Thymus (tissue), 11 donors: ENCODE measurements at regions not wholly inside any gene's neighbourhood (a gene's known extent, or its start where the extent isn't known, plus 50 kb on each side); places are given as distances from the start of the nearest gene placed in this dataset.
"Not testable (repeated sequence)": the region's sequence is repeated elsewhere in the genome, so short reads cannot be mapped to it uniquely, and the experiment has no call there.

Experiments used
- DNase-seq, 9 donors: peaks; one replicate each; pipeline ENCODE4 v3.0.0-alpha.2; 2013; ENCODE audit warnings: low spot score in 9 of 9, low read depth in 6 of 9, missing footprints in 1 of 9
- H3K27ac ChIP-seq, 2 donors: one replicate each; pipeline ENCODE4 v1.5.1; 2013; ENCODE audit warnings: control low read depth in 1 of 2, low read depth in 1 of 2, low read length in 1 of 2, mild to moderate bottlenecking in 1 of 2, moderate library complexity in 1 of 2
- H3K27me3 ChIP-seq, 2 donors: one replicate each; pipeline ENCODE4 v1.5.1; 2013; ENCODE audit warnings: low read length in 1 of 2; ENCODE audit not compliant: control insufficient read depth in 2 of 2, insufficient read depth in 1 of 2
- H3K36me3 ChIP-seq, 2 donors: one replicate each; pipeline ENCODE4 v1.5.1; 2013; ENCODE audit warnings: low read length in 1 of 2, mild to moderate bottlenecking in 1 of 2, moderate library complexity in 1 of 2; ENCODE audit not compliant: control insufficient read depth in 2 of 2, insufficient read depth in 2 of 2
- H3K4me1 ChIP-seq, 2 donors: one replicate each; pipeline ENCODE4 v1.5.1; 2013; ENCODE audit warnings: low read length in 2 of 2; ENCODE audit not compliant: control insufficient read depth in 2 of 2, insufficient read depth in 2 of 2
- H3K4me3 ChIP-seq, 2 donors: one replicate each; pipeline ENCODE4 v1.5.1; 2013; ENCODE audit warnings: low read length in 2 of 2, control low read depth in 1 of 2, mild to moderate bottlenecking in 1 of 2
- H3K9me3 ChIP-seq, 2 donors: one replicate each; pipeline ENCODE4 v1.5.1; 2013; ENCODE audit warnings: low read length in 1 of 2, mild to moderate bottlenecking in 1 of 2; ENCODE audit not compliant: control insufficient read depth in 2 of 2, insufficient read depth in 1 of 2
- WGBS: extraction: QIAGEN DNeasy Blood & Tissue Kit; methylation state at CpG from one replicate; pipeline ENCODE4 v1.1.7; 2013; 5-methylcytosine and 5-hydroxymethylcytosine counted together
- donor health status: healthy.

GRCh38 chr6:27161115-27161514 lies 86.4 kb upstream of the PRSS16 start:
- Histone ChIP-seq H3K27ac (no peak overlapping the region), H3K27me3 (peaks cover 0 to 6% of the 10 kb centered on the region in 2 donors), H3K4me1 (peaks cover 6 to 12% of the 10 kb centered on the region in 2 donors), H3K9me3 (no peaks in the 10 kb centered on the region), H3K4me3 (no peak overlapping the region), H3K36me3 (no peaks in the 10 kb centered on the region)
- DNase-seq = no peak
- 56% methylated on average over 1 of the region's 1 CpG for WGBS

GRCh38 chr6:27161603-27161945 lies 85.9 kb upstream of the PRSS16 start:
- WGBS = 69% methylated on average over 4 of the region's 4 CpGs
- Histone ChIP-seq H3K4me3 (no peak overlapping the region), H3K36me3 (no peaks in the 10 kb centered on the region), H3K4me1 (peaks cover 6 to 12% of the 10 kb centered on the region in 2 donors), H3K9me3 (no peaks in the 10 kb centered on the region), H3K27ac (no peak overlapping the region), H3K27me3 (peaks cover 0 to 7% of the 10 kb centered on the region in 2 donors)
- DNase-seq = no peak

GRCh38 chr6:27161946-27162603 lies 85.4 kb upstream of the PRSS16 start:
- Histone ChIP-seq H3K9me3 (no peaks in the 10 kb centered on the region), H3K27ac (no peak overlapping the region), H3K4me1 (peaks cover 4 to 11% of the 10 kb centered on the region in 2 donors), H3K4me3 (no peak overlapping the region), H3K36me3 (no peaks in the 10 kb centered on the region), H3K27me3 (peaks cover 0 to 9% of the 10 kb centered on the region in 2 donors)
- 42% methylated on average over 9 of the region's 9 CpGs for WGBS
- DNase-seq = peak in 2 of 9 donors; percentile 58 to 71

- Histone ChIP-seq H3K36me3 (no peaks in the 10 kb centered on the region), H3K27me3 (peaks cover 0 to 4% of the 10 kb centered on the region in 2 donors), H3K4me3 (no peak overlapping the region), H3K4me1 (no peaks in the 10 kb centered on the region), H3K27ac (no peak overlapping the region), H3K9me3 (no peaks in the 10 kb centered on the region)
- no peak for DNase-seq
Measured at GRCh38 chr6:27163834-27164233, 83.7 kb upstream of the PRSS16 start.

- Histone ChIP-seq H3K4me1 (no peaks in the 10 kb centered on the region), H3K27me3 (peaks cover 0 to 4% of the 10 kb centered on the region in 2 donors), H3K27ac (no peak overlapping the region), H3K9me3 (no peaks in the 10 kb centered on the region), H3K4me3 (no peak overlapping the region), H3K36me3 (no peaks in the 10 kb centered on the region)
- WGBS = 81% methylated on average over 2 of the region's 2 CpGs
- no peak for DNase-seq
Measured at GRCh38 chr6:27168108-27168507, 79.4 kb upstream of the PRSS16 start.

GRCh38 chr6:27168586-27169443 lies 78.7 kb upstream of the PRSS16 start:
- 93% methylated on average over 5 of the region's 5 CpGs for WGBS
- H3K27me3 ChIP-seq = peaks cover 0 to 4% of the 10 kb centered on the region in 2 donors
- no peak overlapping the region for H3K4me3 ChIP-seq
- no peaks in the 10 kb centered on the region for H3K4me1 ChIP-seq
- no peak for DNase-seq
- no peak overlapping the region for H3K27ac ChIP-seq
- no peaks in the 10 kb centered on the region for H3K9me3 ChIP-seq
- H3K36me3 ChIP-seq = no peaks in the 10 kb centered on the region

GRCh38 chr6:27172524-27173231 lies 74.8 kb upstream of the PRSS16 start:
- H3K27me3 ChIP-seq, H3K36me3 ChIP-seq, H3K27ac ChIP-seq, H3K4me1 ChIP-seq, H3K9me3 ChIP-seq, DNase-seq, H3K4me3 ChIP-seq: not testable (repeated sequence)
- 94% methylated on average over 19 of the region's 19 CpGs for WGBS

GRCh38 chr6:27173232-27173601 lies 74.3 kb upstream of the PRSS16 start:
- not testable (repeated sequence) for H3K4me3 ChIP-seq, H3K27me3 ChIP-seq, H3K4me1 ChIP-seq, H3K27ac ChIP-seq, H3K9me3 ChIP-seq, H3K36me3 ChIP-seq, DNase-seq
- 89% methylated on average over 8 of the region's 8 CpGs for WGBS

GRCh38 chr6:27174958-27175357 lies 72.5 kb upstream of the PRSS16 start:
- Histone ChIP-seq H3K27ac (no peak overlapping the region), H3K4me1 (peaks cover 8 to 10% of the 10 kb centered on the region in 2 donors), H3K9me3 (peaks cover 2 to 6% of the 10 kb centered on the region in 2 donors), H3K36me3 (no peaks in the 10 kb centered on the region), H3K27me3 (peaks cover 0 to 22% of the 10 kb centered on the region in 2 donors), H3K4me3 (no peak overlapping the region)
- WGBS = 89% methylated on average over 6 of the region's 6 CpGs
- no peak for DNase-seq
